ENCODE measurements at regions not wholly inside any gene's neighbourhood (a gene's known extent, or its start where the extent isn't known, plus 50 kb on each side); places are given as distances from the start of the nearest gene placed in this dataset.
"Not testable (repeated sequence)": the region's sequence is repeated elsewhere in the genome, so short reads cannot be mapped to it uniquely, and the experiment has no call there.

DNA sequence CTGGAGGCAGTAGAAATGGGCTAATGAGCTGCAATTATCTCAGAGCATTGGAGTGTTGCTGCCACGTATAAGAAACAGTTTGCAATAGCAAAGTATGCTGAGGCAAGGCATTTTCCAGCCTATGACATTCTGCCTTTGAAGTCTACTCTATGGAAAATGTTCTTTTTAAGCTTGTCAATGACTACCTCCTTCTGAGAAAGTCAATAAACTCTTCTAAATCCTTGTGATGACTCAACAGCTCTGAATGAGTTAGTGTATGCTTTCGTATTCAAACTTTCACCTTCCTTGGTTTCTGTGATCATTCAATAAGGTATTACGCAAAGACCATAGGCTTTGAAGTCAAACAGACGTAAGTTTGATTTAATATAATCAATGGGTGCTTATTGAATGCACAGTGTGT, 111.2 kb downstream of the CAPZA3 start:
- peak; percentile 38 for DNase-seq (ENCODE audit: low spot score)

DNA sequence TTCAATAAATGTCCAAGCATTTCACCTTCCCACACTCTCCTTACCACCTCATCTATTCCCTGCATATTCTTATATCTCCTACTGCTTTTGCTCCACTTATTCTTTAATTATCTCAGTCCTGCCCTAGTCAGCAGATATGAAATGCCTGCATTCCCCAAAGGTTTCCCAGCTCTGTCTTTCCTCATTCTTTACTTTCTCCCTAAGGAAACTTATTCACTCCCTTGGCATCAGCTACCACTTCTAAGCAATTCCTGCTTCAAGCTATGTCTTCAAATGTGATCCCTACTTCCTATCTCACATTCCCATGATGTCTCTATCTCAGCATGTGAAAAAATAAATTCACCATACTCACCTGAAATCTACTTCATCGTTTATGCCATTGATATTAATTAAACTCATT, 111.8 kb downstream of the CAPZA3 start:
- peak; percentile 34 for DNase-seq (ENCODE audit: low spot score)

- DNase-seq (ENCODE audit: low spot score), result no peak
Measured at GRCh38 chr12:18850752-18851151, 112.8 kb downstream of the CAPZA3 start.

DNA sequence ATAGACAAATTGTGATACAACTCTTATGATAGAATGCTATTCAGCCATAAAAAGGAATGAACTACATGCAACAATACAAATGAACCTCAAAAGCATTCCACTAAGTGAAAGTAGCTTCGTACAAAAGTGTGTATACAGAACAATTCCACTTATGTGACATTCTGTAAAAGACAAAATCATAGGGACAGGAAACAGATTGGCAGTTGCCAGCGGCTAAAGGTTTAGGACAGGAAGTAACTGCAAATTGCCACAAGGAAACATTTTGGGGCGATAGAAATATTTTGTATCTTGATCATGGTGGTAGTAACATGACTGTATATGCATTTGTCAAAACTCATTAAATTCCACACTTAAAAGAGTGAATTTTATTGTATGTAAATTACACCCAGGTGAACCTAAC, 113.4 kb downstream of the CAPZA3 start:
- DNase-seq (ENCODE audit: low spot score), result no peak

- DNase-seq (ENCODE audit: low spot score), result no peak
Measured at GRCh38 chr12:18853570-18854366, 115.8 kb downstream of the CAPZA3 start.

GRCh38 chr12:18857656-18858055, 119.7 kb downstream of the CAPZA3 start:
- no peak for DNase-seq (ENCODE audit: low spot score)

DNA sequence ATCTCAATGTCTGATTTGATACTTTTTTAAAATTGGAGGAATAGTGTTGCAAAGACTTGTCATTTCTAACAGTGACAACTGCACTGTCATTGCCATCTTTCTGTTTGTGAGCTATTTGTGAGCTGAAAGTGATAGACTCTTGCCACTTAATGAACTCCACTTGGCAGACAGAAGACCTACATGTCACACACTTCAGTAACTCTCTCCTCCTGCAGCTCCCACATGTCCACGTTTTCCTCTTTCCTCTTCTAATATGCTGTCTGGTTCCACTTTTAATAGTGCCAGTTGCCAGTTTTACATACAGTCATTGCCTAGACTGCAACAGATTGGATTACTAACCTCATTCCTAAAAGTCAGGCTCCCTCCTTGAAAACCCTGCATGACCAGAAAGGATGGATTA, 121.5 kb downstream of the CAPZA3 start:
- no peak for DNase-seq (ENCODE audit: low spot score)

- DNase-seq (ENCODE audit: low spot score), result peak; percentile 37
Measured at GRCh38 chr12:18861287-18861858, 123.5 kb downstream of the CAPZA3 start.

DNA sequence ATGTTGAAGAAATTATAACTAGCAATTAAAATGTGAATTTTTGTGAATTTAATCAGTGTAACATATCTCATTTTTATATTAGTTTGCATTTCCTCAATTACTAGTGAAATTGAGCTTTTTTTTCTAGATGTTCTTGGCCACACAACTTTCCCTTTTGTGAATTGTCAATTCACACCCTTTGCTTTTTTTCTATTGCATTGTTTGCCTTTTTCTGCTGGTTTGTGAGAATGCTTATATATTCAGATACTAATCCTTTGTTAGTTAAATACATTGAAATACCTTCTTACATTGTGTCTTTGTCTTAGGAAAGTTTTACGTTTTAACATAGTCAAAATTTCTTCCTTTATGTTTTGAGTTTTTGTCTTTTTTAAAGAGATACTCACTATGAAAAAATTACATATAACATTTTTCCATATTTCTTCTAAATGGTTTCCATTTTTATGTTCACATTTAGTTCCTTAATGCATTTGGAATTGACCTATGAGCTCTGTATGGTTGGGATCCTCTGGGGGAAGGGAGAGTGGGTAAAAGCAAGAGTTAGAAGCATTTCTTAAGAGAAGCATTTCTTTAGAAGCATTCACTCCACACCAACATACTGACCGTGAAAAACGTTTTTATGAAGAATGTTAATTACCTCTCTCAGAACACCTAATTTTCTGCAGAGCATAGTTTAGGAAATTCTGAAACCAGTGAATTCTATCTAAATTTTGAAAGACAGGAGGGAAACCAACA, 126.0 kb downstream of the CAPZA3 start:
- no peak for DNase-seq (ENCODE audit: low spot score)

GRCh38 chr12:18864900-18865561, 127.1 kb downstream of the CAPZA3 start:
- peak; percentile 76 for DNase-seq (ENCODE audit: low spot score)

- DNase-seq (ENCODE audit: low spot score), result peak; percentile 11
Measured at GRCh38 chr12:18868717-18869116, 130.8 kb downstream of the CAPZA3 start.

DNA sequence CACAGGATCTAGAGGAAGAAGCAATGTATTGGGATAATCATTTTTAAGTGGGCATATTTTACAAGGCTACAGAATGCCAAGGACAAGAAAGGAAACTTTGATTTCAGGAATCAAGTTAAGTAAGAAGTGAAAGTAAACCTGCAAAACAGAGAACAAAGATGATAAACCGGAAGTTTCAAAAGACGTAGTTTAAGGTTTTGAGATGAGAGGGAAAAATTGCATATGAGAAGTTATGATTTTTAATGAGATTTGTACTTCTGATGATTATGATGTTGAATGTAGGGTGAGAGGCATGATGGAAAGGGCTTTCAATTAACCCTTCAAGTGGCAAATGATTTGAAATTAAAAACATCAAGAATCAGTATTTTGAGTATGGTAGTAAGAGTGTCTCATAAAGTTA, 134.9 kb downstream of the CAPZA3 start:
- DNase-seq (ENCODE audit: low spot score), result no peak

GRCh38 chr12:18878676-18879180, 140.8 kb downstream of the CAPZA3 start:
- DNase-seq (ENCODE audit: low spot score), result no peak

DNA sequence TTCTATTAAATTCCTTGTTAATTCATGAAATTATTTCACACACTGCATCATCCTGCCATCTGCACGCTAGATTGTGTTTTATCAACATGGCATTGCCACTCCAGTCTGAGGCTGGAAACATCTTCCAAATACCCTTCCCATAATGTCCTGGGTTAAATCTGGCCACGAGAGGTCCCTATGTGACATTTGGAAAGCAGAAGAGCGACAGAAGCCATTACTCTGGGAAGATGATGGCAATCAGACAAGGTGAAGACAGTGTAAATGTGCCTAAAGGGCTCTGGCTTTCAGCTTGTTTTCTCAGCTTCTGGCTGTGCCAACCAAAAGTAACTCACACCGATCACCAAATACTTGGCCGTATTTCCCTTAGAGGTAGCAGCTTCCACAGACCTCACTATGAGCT, 144.8 kb downstream of the CAPZA3 start:
- DNase-seq (ENCODE audit: low spot score), result no peak

- peak; percentile 22 for DNase-seq (ENCODE audit: low spot score)
Measured at GRCh38 chr12:18886962-18887361, 149.0 kb downstream of the CAPZA3 start.

GRCh38 chr12:18887368-18887767, 149.4 kb downstream of the CAPZA3 start:
- no peak for DNase-seq (ENCODE audit: low spot score)

DNA sequence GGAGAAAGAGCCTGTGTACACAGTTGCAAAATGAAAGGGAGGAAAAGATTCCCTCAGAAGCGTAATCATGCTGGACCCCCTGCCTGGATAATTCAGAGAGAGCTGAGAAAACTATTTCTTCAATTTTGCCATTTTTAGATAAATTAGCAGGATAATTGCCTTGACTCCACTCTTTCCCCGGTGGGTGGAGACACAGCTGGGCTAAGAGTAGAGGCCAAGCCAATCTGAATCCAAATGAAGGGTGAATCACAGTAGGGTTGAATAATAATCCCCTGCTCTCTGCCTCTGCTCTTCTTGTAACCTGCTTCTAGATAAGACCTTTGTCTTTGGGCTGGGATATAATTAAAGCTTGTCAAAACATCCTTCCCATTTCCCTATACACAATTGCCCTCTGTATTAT, 150.1 kb downstream of the CAPZA3 start:
- DNase-seq (ENCODE audit: low spot score), result no peak

- not testable (repeated sequence) for DNase-seq (ENCODE audit: low spot score)
Measured at GRCh38 chr12:18890621-18891020, 152.7 kb downstream of the CAPZA3 start.

DNA sequence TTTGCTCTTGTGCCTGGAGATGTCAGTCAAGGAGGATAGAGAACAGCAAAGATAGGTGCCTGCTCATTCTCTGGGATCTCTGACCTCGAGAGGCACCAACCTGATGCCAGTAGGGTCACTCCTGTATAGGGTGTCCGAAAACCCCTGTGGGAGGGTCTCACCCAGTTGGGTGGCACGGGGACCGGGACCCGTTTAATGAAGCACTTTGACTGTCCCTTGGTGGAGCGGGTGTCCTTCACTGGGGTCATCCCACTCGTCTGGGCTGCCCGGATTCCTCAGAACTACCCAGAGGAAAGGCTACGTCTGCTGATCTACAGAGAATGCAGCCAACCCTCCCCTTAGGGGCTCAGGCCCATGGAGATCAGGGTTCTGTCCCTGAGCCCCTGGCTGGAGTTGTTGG, 157.6 kb downstream of the CAPZA3 start:
- DNase-seq (ENCODE audit: low spot score), result no peak

DNA sequence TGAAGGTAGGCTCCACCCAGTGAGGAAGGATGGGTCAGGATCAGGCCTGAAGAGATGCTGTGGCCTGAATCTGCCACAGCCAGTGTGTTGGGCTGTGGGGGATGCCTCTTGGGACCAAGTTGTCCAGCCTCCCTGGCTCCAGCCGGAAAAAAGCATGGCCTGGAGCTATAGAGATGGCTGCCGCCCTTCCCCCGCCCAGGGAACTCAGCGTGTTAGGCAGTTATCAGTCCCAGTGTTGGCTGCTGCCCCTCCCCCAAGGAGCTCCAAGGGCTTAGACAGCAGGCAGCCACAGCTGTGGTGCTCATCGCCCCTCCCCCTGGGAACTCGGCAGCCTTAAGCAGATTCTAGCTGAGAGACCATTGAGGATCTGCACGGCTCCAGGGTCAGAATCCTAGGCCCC, 158.0 kb downstream of the CAPZA3 start:
- no peak for DNase-seq (ENCODE audit: low spot score)

DNA sequence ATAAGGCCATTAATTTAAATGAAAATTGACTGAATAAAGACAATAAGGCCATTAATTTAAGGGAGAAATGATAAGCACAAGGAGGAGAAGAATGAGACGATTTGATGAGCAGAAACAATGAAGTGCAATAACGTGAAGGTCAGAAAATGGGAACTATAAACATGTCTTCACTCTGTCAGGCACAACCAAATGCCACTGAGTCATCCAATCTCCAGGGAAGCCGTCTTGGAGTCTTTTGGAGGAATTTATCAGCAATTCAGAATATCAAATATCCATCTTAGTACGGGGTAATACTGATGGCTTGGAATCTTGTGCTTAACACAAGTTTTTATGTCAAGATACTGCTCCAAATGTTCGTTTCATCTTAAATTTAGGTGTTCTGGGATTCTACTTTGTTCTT, 159.9 kb downstream of the CAPZA3 start:
- DNase-seq (ENCODE audit: low spot score), result no peak

DNA sequence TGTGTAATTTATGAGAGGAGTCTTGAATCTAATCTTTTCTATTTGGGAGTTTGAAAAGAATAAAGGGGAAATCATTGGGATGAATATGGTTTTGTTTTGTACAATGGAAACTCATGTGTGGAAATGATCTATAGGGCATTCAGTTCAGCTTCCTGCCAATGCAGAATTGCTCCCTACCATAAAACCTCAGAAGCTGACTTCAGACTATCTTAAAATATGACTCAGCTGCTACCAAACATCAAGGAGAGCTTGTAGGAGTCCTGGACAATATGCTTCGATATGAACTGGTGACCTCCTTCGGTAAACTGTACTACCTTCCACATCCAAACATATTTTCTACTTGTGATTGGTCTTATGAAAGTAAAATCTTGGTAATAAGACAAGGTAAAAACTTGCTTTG, 160.6 kb downstream of the CAPZA3 start:
- DNase-seq (ENCODE audit: low spot score), result no peak

Data from kidney tubule cell (primary cell).